Hematopoietic multipotent progenitor cell treated with erythropoietin and hydrocortisone succinate and interleukin-3 and kit ligand, for 17 days (in vitro differentiated cells): ENCODE measurements at regions not wholly inside any gene's neighbourhood (a gene's known extent, or its start where the extent isn't known, plus 50 kb on each side); places are given as distances from the start of the nearest gene placed in this dataset.

Experiments used
- DNase-seq: peaks from one replicate; pipeline ENCODE4 v3.0.0-alpha.2; 2015; ENCODE audit warnings: low spot score

GRCh38 chr5:87051502-87052113 lies 216.1 kb upstream of the RASA1 start:
- DNase-seq: no peak

GRCh38 chr5:87053146-87053545 lies 214.5 kb upstream of the RASA1 start:
- no peak for DNase-seq

GRCh38 chr5:87054821-87055220 lies 212.9 kb upstream of the RASA1 start:
- no peak for DNase-seq

GRCh38 chr5:87061046-87061445 lies 206.6 kb upstream of the RASA1 start:
- DNase-seq: no peak

- no peak for DNase-seq
Measured at GRCh38 chr5:87069311-87069710, 198.4 kb upstream of the RASA1 start.

- DNase-seq: peak; percentile 12
Measured at GRCh38 chr5:87069974-87070608, 197.6 kb upstream of the RASA1 start.

- no peak for DNase-seq
Measured at GRCh38 chr5:87074072-87074471, 193.6 kb upstream of the RASA1 start.

GRCh38 chr5:87074934-87075541 lies 192.6 kb upstream of the RASA1 start:
- DNase-seq: no peak

- DNase-seq: no peak
Measured at GRCh38 chr5:87076411-87076810, 191.3 kb upstream of the RASA1 start.

- DNase-seq: no peak
Measured at GRCh38 chr5:87076931-87077330, 190.8 kb upstream of the RASA1 start.

- DNase-seq: no peak
Measured at GRCh38 chr5:87079219-87079618, 188.5 kb upstream of the RASA1 start.

GRCh38 chr5:87081016-87081415 lies 186.7 kb upstream of the RASA1 start:
- DNase-seq: no peak

GRCh38 chr5:87081511-87082372 lies 185.9 kb upstream of the RASA1 start:
- no peak for DNase-seq

GRCh38 chr5:87094347-87094746 lies 173.3 kb upstream of the RASA1 start:
- no peak for DNase-seq

- DNase-seq: no peak
Measured at GRCh38 chr5:87094833-87095232, 172.8 kb upstream of the RASA1 start.

GRCh38 chr5:87095787-87096186 lies 171.9 kb upstream of the RASA1 start:
- DNase-seq: no peak

- no peak for DNase-seq
Measured at GRCh38 chr5:87097664-87098063, 170.0 kb upstream of the RASA1 start.

- no peak for DNase-seq
Measured at GRCh38 chr5:87099291-87099839, 168.3 kb upstream of the RASA1 start.

GRCh38 chr5:87099968-87100367 lies 167.7 kb upstream of the RASA1 start:
- no peak for DNase-seq

GRCh38 chr5:87101321-87101720 lies 166.4 kb upstream of the RASA1 start:
- DNase-seq: no peak

- no peak for DNase-seq
Measured at GRCh38 chr5:87102841-87103240, 164.8 kb upstream of the RASA1 start.

- DNase-seq: no peak
Measured at GRCh38 chr5:87103616-87104287, 163.9 kb upstream of the RASA1 start.
